ENCODE measurements at regions not wholly inside any gene's neighbourhood (a gene's known extent, or its start where the extent isn't known, plus 50 kb on each side); places are given as distances from the start of the nearest gene placed in this dataset.
"Not testable (repeated sequence)": the region's sequence is repeated elsewhere in the genome, so short reads cannot be mapped to it uniquely, and the experiment has no call there.

GRCh38 chr1:243049716-243050115 is 205.4 kb downstream of the CEP170 start:
- TF ChIP-seq, protein P1, sequence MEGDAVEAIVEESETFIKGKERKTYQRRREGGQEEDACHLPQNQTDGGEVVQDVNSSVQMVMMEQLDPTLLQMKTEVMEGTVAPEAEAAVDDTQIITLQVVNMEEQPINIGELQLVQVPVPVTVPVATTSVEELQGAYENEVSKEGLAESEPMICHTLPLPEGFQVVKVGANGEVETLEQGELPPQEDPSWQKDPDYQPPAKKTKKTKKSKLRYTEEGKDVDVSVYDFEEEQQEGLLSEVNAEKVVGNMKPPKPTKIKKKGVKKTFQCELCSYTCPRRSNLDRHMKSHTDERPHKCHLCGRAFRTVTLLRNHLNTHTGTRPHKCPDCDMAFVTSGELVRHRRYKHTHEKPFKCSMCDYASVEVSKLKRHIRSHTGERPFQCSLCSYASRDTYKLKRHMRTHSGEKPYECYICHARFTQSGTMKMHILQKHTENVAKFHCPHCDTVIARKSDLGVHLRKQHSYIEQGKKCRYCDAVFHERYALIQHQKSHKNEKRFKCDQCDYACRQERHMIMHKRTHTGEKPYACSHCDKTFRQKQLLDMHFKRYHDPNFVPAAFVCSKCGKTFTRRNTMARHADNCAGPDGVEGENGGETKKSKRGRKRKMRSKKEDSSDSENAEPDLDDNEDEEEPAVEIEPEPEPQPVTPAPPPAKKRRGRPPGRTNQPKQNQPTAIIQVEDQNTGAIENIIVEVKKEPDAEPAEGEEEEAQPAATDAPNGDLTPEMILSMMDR (IDR thresholded peaks at IDR 0.05) = not testable (repeated sequence)
- TF ChIP-seq POLR2A (IDR thresholded peaks at IDR 0.05) = not testable (repeated sequence)
